ENCODE measurements at regions not wholly inside any gene's neighbourhood (a gene's known extent, or its start where the extent isn't known, plus 50 kb on each side); places are given as distances from the start of the nearest gene placed in this dataset.
"Not testable (repeated sequence)": the region's sequence is repeated elsewhere in the genome, so short reads cannot be mapped to it uniquely, and the experiment has no call there.

DNA sequence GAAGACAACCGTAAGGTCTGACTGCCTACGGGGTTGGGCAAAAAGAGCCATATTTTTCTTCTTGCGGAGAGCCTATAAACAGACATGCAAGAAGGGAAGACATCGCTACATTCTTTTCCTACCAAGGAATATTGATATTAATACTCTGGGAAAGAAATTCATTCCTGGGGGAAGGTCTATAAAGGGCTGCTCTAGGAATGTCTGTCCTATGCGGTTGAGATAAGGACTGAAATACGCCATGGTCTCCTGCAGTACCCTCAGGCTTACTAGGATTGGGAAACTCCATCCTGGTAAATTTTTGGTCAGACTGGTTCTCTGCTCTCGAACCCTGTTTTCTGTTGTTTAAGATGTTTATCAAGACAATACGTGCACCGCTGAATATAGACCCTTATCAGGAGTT lies 190.8 kb upstream of the KIT start:
- DNase-seq (ENCODE audit: low read depth, low spot score); in situ Hi-C loops (cut with HindIII; ENCODE audit: low pct_unique_long_range_greater_than_20kb, low sequenced_read_pairs): not testable (repeated sequence)

DNA sequence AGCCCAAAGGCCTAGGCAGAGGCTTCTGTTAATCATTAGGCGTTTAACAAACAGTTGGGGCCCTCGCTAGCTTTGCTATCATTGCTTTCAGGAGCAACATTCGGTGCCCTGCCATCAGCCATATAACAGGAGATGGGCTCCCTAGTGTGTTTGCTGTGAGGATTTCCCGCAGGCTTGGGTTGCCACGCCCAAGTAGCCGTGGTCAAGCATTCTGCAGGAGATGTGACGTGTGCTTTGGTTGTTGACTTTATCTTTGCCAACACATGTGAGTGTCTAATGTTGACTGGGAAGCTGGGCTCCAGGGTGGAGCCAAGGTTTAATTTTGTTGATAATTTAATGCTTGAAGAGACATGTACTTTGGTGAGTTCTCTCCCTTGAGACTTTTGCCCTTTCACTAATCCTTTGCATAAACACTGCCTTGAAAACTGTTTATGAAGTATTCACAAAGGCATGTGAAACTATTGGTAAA lies 184.6 kb upstream of the KIT start:
- no peak for DNase-seq (ENCODE audit: low read depth, low spot score)
- in situ Hi-C loops (cut with HindIII; ENCODE audit: low pct_unique_long_range_greater_than_20kb, low sequenced_read_pairs): no loop called here

GRCh38 chr4:54473798-54474197 lies 184.0 kb upstream of the KIT start:
- in situ Hi-C loops (cut with HindIII; ENCODE audit: low pct_unique_long_range_greater_than_20kb, low sequenced_read_pairs): no loop called here
- DNase-seq (ENCODE audit: low read depth, low spot score): no peak

DNA sequence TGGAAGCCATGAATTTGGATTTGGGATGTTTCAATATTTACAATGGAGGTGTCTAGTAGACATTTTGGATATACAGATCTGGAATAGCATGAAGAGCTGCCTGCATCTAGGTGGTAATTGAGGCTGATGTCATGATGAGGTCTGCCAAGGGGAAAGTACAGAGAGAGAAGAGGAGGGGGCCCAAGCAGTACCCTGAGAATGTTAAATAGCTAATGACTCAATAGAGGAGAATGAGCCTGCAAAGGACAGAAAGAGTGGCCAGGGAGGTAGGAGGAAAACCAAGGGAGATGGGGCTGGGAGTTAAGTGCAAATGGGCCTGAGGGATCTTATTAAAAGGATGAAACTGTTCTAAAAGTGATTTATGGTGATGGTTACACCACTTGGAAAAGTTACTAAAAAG lies 182.2 kb upstream of the KIT start:
- DNase-seq (ENCODE audit: low read depth, low spot score): no peak
- in situ Hi-C loops (cut with HindIII; ENCODE audit: low pct_unique_long_range_greater_than_20kb, low sequenced_read_pairs): no loop called here

DNA sequence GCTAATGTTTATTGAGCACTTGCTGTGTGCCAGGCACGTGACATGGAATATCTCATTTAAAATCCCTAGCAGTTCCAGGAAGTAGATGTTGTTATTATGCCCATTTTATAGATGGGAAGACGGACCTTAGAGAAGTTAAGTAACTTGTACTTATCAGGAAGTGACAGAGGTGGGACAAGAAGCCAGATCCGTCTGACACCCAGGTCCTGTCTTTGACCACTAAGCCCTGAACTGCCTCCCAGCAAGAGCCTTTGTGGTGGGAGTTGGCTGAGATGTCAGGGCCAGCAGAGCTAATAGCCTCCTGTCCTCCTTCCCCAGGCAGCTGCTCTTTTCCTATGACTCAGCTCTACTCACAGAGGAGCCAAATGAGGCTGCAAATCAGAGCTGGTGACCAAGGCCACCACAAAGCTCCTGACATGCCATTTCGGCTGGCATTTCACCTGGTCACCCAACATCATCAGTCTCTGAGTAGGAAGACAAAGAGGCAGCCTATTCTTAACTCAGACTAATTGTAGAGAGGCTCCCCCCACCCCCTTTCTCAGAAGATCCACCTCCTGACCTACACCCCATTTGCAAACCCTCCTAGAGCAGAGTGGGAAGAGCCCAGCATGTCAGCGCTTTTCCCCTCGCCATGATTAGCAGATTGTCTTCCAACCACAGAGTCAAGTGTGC lies 175.1 kb upstream of the KIT start:
- in situ Hi-C loops (cut with HindIII; ENCODE audit: low pct_unique_long_range_greater_than_20kb, low sequenced_read_pairs): no loop called here
- DNase-seq (ENCODE audit: low read depth, low spot score): no peak

DNA sequence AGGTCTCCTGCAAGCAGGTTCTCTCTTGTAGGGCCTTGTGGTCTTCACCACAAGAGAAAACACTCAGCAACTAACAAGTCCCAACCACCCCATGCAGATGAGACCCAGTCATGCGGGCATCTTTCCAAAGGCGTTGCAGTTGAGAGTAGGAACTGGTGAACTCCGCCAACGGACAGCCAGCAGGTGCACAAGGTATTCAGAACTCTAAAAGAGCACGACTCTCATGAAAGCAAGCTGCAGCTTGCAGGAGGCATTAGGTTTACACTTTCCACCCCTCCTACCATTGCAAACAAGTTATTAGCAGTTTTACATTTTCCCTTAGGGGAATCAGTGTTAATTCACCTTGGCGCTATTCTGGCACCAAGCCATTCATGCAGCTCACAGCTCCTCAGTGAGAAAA lies 173.4 kb upstream of the KIT start:
- DNase-seq (ENCODE audit: low read depth, low spot score): no peak
- in situ Hi-C loops (cut with HindIII; ENCODE audit: low pct_unique_long_range_greater_than_20kb, low sequenced_read_pairs): no loop called here

DNA sequence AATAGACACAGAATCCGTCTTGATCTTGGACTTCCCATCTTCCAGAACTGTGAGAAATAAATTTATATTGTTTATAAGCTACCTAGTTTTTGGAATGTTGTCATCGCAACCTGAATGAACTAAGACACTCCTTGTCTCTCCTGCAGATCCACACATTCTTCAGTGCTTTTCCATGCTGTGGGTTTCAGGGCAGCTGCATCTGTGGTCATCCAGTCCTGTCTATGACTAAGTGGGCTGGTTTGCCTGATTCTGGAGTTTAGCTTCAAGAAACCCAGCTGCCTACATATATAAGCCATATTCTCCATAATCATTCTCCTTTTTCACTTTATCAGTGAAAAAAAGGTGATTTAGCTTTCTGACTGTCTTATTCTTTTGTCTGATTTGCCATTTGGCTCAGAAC lies 170.3 kb upstream of the KIT start:
- no peak for DNase-seq (ENCODE audit: low read depth, low spot score)
- in situ Hi-C loops (cut with HindIII; ENCODE audit: low pct_unique_long_range_greater_than_20kb, low sequenced_read_pairs): no loop called here

DNA sequence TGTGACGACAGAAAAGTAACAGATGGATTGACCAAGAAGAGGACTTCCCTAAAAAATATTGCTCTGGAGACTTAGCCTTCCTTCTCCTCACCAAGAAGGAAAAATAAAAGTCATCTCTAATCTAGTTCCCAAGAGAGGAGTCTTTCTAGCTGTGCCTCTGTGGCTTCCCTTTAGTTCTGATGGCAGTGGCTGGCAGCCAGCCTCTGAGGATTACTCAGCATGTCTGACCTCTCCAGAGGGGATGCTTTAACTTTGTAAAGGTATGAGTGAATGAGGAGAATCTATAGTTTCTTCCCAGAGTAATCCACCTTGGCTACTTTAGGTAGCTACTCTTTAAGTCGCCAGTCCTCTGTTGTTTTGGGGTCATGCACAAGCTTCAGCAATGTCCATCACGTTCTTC lies 163.9 kb upstream of the KIT start:
- DNase-seq (ENCODE audit: low read depth, low spot score): no peak

GRCh38 chr4:54495091-54495490 lies 162.7 kb upstream of the KIT start:
- DNase-seq (ENCODE audit: low read depth, low spot score): no peak
- in situ Hi-C loops (cut with HindIII; ENCODE audit: low pct_unique_long_range_greater_than_20kb, low sequenced_read_pairs): no loop called here

More for the DNA sequence above, 163.9 kb upstream of the KIT start:
- in situ Hi-C loops (cut with HindIII; ENCODE audit: low pct_unique_long_range_greater_than_20kb, low sequenced_read_pairs): no loop called here

GRCh38 chr4:54495641-54496040 lies 162.1 kb upstream of the KIT start:
- DNase-seq (ENCODE audit: low read depth, low spot score): no peak
- in situ Hi-C loops (cut with HindIII; ENCODE audit: low pct_unique_long_range_greater_than_20kb, low sequenced_read_pairs): no loop called here

- in situ Hi-C loops (cut with HindIII; ENCODE audit: low pct_unique_long_range_greater_than_20kb, low sequenced_read_pairs): no loop called here
Measured at GRCh38 chr4:54496412-54496811, 161.3 kb upstream of the KIT start.

DNA sequence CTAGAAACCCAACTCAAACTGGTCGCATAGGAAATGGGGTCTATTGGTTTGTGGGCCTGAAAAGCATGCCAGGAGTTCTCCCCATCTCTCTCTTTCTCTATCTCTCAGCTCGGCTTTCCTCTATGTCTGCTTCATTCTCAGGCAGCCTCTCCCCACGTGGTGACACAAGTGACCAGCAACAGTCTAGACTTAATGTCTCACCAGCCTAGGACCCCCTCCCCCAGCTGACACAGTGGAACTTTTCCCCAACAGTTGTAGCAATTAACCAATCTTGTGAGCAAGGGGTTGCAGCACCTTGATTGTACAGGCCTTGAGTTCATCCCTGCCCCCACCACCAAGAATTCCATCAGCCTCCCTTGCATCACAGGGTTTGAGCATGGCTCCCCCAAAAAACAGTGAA lies 159.8 kb upstream of the KIT start:
- in situ Hi-C loops (cut with HindIII; ENCODE audit: low pct_unique_long_range_greater_than_20kb, low sequenced_read_pairs): no loop called here
- DNase-seq (ENCODE audit: low read depth, low spot score): no peak

More at GRCh38 chr4:54496412-54496811, 161.3 kb upstream of the KIT start:
- no peak for DNase-seq (ENCODE audit: low read depth, low spot score)

GRCh38 chr4:54498661-54499111 lies 159.1 kb upstream of the KIT start:
- no peak for DNase-seq (ENCODE audit: low read depth, low spot score)
- in situ Hi-C loops (cut with HindIII; ENCODE audit: low pct_unique_long_range_greater_than_20kb, low sequenced_read_pairs): no loop called here

- DNase-seq (ENCODE audit: low read depth, low spot score): no peak
- in situ Hi-C loops (cut with HindIII; ENCODE audit: low pct_unique_long_range_greater_than_20kb, low sequenced_read_pairs): no loop called here
Measured at GRCh38 chr4:54499308-54500074, 158.3 kb upstream of the KIT start.

- in situ Hi-C loops (cut with HindIII; ENCODE audit: low pct_unique_long_range_greater_than_20kb, low sequenced_read_pairs): no loop called here
- no peak for DNase-seq (ENCODE audit: low read depth, low spot score)
Measured at GRCh38 chr4:54505362-54505761, 152.4 kb upstream of the KIT start.

DNA sequence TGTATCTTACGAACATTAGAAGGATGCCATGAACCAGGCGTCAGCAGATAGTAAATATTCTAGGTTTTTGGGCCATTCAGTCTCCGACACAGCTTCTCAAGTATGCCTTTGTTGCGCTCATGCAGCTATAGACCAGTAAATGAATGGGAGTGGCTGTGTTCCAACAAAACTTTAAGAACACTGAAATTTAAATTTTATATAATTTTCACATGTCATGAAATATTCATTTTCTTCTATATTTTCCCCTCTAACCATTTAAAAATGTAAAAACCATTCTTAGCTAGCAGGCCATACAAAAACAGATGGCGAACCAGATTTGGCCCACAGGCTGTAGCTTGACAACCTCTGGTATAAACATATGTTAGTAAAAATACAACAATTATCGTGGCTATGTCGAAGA lies 151.8 kb upstream of the KIT start:
- DNase-seq (ENCODE audit: low read depth, low spot score): no peak
- in situ Hi-C loops (cut with HindIII; ENCODE audit: low pct_unique_long_range_greater_than_20kb, low sequenced_read_pairs): no loop called here

DNA sequence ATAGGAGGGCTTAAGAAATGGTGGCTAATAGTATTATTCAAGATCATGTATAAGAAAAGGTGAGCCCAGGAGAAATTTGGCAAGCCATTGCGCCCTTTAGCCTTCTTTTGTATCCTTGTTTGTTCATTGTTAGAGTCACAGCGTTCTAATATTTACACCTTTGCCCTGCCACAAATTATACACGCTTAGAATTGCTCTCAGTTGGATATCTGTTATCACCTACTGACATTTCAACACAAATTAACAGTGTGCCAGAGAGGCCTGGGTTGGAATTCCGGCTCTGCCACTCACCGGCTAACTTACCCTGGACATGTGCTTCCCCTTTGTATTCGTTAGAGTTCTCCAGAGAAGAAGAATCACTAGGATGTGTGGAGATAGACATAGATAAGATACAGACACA lies 148.7 kb upstream of the KIT start:
- no peak for DNase-seq (ENCODE audit: low read depth, low spot score)
- in situ Hi-C loops (cut with HindIII; ENCODE audit: low pct_unique_long_range_greater_than_20kb, low sequenced_read_pairs): no loop called here

GRCh38 chr4:54513204-54513603 lies 144.6 kb upstream of the KIT start:
- no peak for DNase-seq (ENCODE audit: low read depth, low spot score)
- in situ Hi-C loops (cut with HindIII; ENCODE audit: low pct_unique_long_range_greater_than_20kb, low sequenced_read_pairs): no loop called here

DNA sequence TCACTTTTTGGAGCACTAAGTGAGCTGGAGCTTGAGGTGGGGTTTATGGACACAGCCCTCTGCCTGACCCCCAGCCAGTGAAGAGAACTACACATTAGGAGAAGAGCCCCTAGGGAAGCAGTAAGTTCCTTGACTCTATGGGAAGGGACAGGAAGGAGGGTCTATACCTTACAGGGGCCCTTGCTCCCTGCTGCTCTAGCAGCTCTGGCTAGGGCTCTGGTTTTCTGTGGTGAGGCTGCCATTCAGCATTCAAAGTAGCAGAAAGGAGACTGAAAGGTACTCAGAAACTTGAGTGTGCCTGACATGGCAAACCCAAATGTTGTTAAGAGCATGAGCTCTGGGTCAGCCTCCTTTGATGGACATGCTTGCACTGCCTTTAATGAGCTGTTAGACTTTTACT lies 144.0 kb upstream of the KIT start:
- in situ Hi-C loops (cut with HindIII; ENCODE audit: low pct_unique_long_range_greater_than_20kb, low sequenced_read_pairs): no loop called here
- no peak for DNase-seq (ENCODE audit: low read depth, low spot score)
